ENCODE measurements at regions not wholly inside any gene's neighbourhood (a gene's known extent, or its start where the extent isn't known, plus 50 kb on each side); places are given as distances from the start of the nearest gene placed in this dataset.

DNA sequence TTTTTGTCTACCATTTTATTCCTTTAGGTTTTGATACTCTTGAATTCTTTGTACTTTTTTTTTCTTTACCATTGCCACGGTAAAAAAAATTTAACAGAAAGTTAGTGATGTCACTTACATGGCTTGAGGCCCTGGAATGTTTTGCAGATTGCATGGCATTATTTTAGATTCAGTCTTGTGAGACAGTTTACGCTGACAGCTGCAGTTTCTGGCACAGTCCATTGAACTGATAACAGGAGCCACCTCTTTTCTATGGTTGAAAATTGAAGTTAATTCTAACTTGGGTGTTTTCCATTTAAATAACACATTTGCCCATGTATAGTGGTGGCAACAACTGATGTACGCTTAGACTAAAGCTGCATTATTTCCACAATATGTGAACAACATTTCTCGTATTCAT is 1028.5 kb downstream of the CDH18 start:
- POLR2A ChIA-PET: no interaction called here
- Histone ChIP-seq H3K4me2 (ENCODE audit: low read depth, low read length) (no peak overlapping the region), H2AFZ (ENCODE audit: low read length) (no peak overlapping the region), H3K27me3 (ENCODE audit: control insufficient read depth in 1 of 2, insufficient read depth in 2 of 2, low read length in 2 of 2) (no peaks in the 10 kb centered on the region), H3K4me3 (replicated peaks in 1 of 3; ENCODE audit: insufficient read depth in 1 of 3, low read depth in 2 of 3, low read length in 3 of 3) (no peak overlapping the region), H3K36me3 (replicated peaks in 1 of 2; ENCODE audit: control insufficient read depth in 1 of 2, insufficient read depth in 2 of 2, low read length in 2 of 2) (no peaks in the 10 kb centered on the region), H3K9ac (ENCODE audit: insufficient read depth, low read depth, low read length) (no peak overlapping the region), H4K20me1 (ENCODE audit: insufficient read depth, low read length) (no peaks in the 10 kb centered on the region), H3K79me2 (ENCODE audit: insufficient read depth, low read length) (no peaks in the 10 kb centered on the region), H3K27ac (ENCODE audit: extremely low read length, insufficient read depth, low read length) (no peak overlapping the region), H3K4me1 (ENCODE audit: insufficient read depth, low read length) (no peaks in the 10 kb centered on the region), H3K9me3 (ENCODE audit: low read length) (peaks cover 33% of the 10 kb centered on the region)
- BruUV-seq (replicated peaks): no TSS peak
- DNase-seq (ENCODE audit: low spot score): no peak
- no peak for FAIRE-seq
- TF ChIP-seq, protein P1, sequence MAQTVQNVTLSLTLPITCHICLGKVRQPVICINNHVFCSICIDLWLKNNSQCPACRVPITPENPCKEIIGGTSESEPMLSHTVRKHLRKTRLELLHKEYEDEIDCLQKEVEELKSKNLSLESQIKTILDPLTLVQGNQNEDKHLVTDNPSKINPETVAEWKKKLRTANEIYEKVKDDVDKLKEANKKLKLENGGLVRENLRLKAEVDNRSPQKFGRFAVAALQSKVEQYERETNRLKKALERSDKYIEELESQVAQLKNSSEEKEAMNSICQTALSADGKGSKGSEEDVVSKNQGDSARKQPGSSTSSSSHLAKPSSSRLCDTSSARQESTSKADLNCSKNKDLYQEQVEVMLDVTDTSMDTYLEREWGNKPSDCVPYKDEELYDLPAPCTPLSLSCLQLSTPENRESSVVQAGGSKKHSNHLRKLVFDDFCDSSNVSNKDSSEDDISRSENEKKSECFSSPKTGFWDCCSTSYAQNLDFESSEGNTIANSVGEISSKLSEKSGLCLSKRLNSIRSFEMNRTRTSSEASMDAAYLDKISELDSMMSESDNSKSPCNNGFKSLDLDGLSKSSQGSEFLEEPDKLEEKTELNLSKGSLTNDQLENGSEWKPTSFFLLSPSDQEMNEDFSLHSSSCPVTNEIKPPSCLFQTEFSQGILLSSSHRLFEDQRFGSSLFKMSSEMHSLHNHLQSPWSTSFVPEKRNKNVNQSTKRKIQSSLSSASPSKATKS (CRISPR knock-in tag; IDR thresholded peaks at IDR 0.05): no peak
- peak in 1 of 2 experiments; percentile 52; a peak in 2 of 4 replicates for TF ChIP-seq MAFK (conservative IDR thresholded peaks at IDR 0.05 in 1 of 2, IDR thresholded peaks at IDR 0.05 in 1 of 2; ENCODE audit: low read length in 2 of 2)
- no peak for ATAC-seq
- CTCF ChIA-PET (ENCODE audit: low intra/inter-chr PET ratio, low total read pairs): no interaction called here
- in situ Hi-C loops (cut with HindIII; ENCODE audit: extremely low pct_ligation_motif_present, low pct_unique_long_range_greater_than_20kb) (no loop called here), intact Hi-C loops (cut with micrococcal nuclease; ENCODE audit: unreplicated experiment) (no loop called here)
- WGBS (ENCODE audit: low lambda C conversion rate): 26% methylated on average over 4 of the region's 4 CpGs

DNA sequence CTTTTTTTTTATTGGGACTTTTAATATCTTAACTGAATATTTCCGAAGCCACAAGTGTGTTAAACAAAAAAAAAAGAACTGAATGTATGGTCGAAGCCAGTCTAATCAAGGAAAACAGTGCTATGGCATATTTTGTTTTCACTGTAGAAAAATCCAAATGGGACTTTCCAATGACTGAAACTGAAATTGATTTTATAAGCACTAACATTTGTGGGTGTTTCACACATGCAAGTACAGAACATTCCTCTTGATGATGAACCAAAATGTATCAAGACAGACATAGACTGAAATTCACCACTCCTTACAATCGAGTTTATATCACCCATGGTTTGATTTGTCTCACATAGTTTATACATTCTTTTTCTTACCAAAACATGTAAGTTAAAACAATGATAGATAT is 1026.8 kb downstream of the CDH18 start:
- Histone ChIP-seq H2AFZ (ENCODE audit: low read length) (no peak overlapping the region), H3K9me3 (ENCODE audit: low read length) (peaks cover 41% of the 10 kb centered on the region), H3K4me2 (ENCODE audit: low read depth, low read length) (no peak overlapping the region), H3K4me3 (replicated peaks in 1 of 3; ENCODE audit: insufficient read depth in 1 of 3, low read depth in 2 of 3, low read length in 3 of 3) (no peak overlapping the region), H3K27me3 (ENCODE audit: control insufficient read depth in 1 of 2, insufficient read depth in 2 of 2, low read length in 2 of 2) (no peaks in the 10 kb centered on the region), H3K79me2 (ENCODE audit: insufficient read depth, low read length) (no peaks in the 10 kb centered on the region), H3K4me1 (ENCODE audit: insufficient read depth, low read length) (no peaks in the 10 kb centered on the region), H3K36me3 (replicated peaks in 1 of 2; ENCODE audit: control insufficient read depth in 1 of 2, insufficient read depth in 2 of 2, low read length in 2 of 2) (no peaks in the 10 kb centered on the region), H3K9ac (ENCODE audit: insufficient read depth, low read depth, low read length) (no peak overlapping the region), H3K27ac (ENCODE audit: extremely low read length, insufficient read depth, low read length) (no peak overlapping the region), H4K20me1 (ENCODE audit: insufficient read depth, low read length) (no peaks in the 10 kb centered on the region)
- in situ Hi-C loops (cut with HindIII; ENCODE audit: extremely low pct_ligation_motif_present, low pct_unique_long_range_greater_than_20kb) (no loop called here), intact Hi-C loops (cut with micrococcal nuclease; ENCODE audit: unreplicated experiment) (no loop called here)
- CTCF ChIA-PET (ENCODE audit: low intra/inter-chr PET ratio, low total read pairs): no interaction called here
- ATAC-seq (no peak), FAIRE-seq (no peak), DNase-seq (ENCODE audit: low spot score) (no peak)
- WGBS (ENCODE audit: low lambda C conversion rate): 14% methylated on average over 3 of the region's 3 CpGs
- TF ChIP-seq ZNF460 (CRISPR knock-in tag; IDR thresholded peaks at IDR 0.05; ENCODE audit: borderline replicate concordance) (no peak), BORCS8-MEF2B (CRISPR knock-in tag; IDR thresholded peaks at IDR 0.05) (no peak), ZNF562 (CRISPR knock-in tag; IDR thresholded peaks at IDR 0.05; ENCODE audit: borderline replicate concordance) (no peak)
- TF ChIP-seq, protein P2, sequence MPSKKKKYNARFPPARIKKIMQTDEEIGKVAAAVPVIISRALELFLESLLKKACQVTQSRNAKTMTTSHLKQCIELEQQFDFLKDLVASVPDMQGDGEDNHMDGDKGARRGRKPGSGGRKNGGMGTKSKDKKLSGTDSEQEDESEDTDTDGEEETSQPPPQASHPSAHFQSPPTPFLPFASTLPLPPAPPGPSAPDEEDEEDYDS (CRISPR knock-in tag; IDR thresholded peaks at IDR 0.05): no peak
- POLR2A ChIA-PET: no interaction called here
- no TSS peak for BruUV-seq (replicated peaks)

All from HepG2 (cell line).